Cardiac muscle cell (in vitro differentiated cells and primary cell): ENCODE measurements at regions not wholly inside any gene's neighbourhood (a gene's known extent, or its start where the extent isn't known, plus 50 kb on each side); places are given as distances from the start of the nearest gene placed in this dataset.

Source experiments
- DNase-seq, 2 donors: peaks; one replicate each; pipeline versions ENCODE4 v3.0.0 to v3.0.0-alpha.2; 2010 to 2017; ENCODE audit warnings: low read depth in 1 of 2, low spot score in 1 of 2
- H3K27ac ChIP-seq: fragments of 200-600 bp; sonication (generic); 2 replicates; pipeline ENCODE4 v1.5.1; 2016
- H3K27me3 ChIP-seq: fragments of 200-600 bp; sonication (generic); 2 replicates; pipeline ENCODE4 v1.6.0; 2016; ENCODE audit warnings: control low read depth
- H3K36me3 ChIP-seq: fragments of 200-600 bp; sonication (generic); 2 replicates; pipeline ENCODE4 v1.5.1; 2016; ENCODE audit warnings: control low read depth
- H3K4me1 ChIP-seq: fragments of 200-600 bp; sonication (generic); 2 replicates; pipeline ENCODE4 v1.8.1; 2017; ENCODE audit warnings: low read depth, mild to moderate bottlenecking, mixed run types
- H3K4me3 ChIP-seq: fragments of 200-600 bp; sonication (generic); 2 replicates; pipeline ENCODE4 v1.5.1; 2016; ENCODE audit warnings: mild to moderate bottlenecking
- H3K9me3 ChIP-seq: fragments of 200-600 bp; sonication (generic); 2 replicates; pipeline ENCODE4 v1.5.1; 2017; ENCODE audit warnings: low read depth, mild to moderate bottlenecking, control low read depth
- CTCF ChIP-seq: IDR thresholded peaks from 2 replicates; pipeline ENCODE4 v1.5.1; 2012; ENCODE audit warnings: low read depth, mild to moderate bottlenecking, low read length

DNA sequence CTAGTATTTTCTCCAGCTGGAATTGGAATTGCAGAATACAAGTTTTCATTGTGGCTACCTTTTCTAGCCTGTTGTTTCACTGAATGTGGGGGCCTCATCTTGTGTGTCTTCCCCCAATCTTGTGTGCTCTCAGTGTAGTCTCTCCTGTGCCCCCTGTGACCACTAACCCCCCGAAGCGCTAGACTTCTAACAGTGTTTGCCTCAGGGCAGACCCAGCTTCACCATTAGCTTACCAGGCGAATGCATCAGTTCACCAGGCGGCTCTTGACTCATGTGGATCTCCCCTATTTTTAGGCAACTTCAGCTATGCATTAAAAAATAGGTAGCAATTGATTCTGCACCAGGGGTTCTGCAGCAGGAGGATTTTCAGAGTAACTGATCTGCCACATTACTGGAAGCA lies 376.2 kb upstream of the MEIS1 start:
- Histone ChIP-seq H3K27ac (no peak overlapping the region), H3K27me3 (no peaks in the 10 kb centered on the region), H3K36me3 (no peaks in the 10 kb centered on the region), H3K4me3 (no peak overlapping the region), H3K4me1 (no peaks in the 10 kb centered on the region), H3K9me3 (no peaks in the 10 kb centered on the region)
- DNase-seq: no peak
- TF ChIP-seq CTCF: no peak

DNA sequence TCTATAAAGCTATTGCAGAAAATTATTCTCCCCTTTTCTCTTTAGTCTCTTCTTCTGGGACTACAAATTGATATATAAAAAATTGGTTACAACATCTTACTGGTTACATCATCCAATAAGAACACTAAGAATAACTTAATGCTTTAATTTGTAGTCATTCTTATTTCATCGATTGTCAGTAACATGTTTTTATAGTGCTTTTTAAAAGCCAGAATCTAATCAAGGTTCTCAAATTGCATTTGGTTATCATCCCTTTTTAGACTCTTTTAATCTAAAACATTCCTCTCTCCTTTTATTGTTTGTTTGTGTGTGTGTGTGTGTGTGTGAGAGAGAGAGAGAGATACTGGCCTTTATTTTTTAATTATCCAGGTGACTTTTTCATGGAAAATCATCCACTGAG lies 377.1 kb upstream of the MEIS1 start:
- Histone ChIP-seq H3K27me3 (no peaks in the 10 kb centered on the region), H3K4me3 (no peak overlapping the region), H3K36me3 (no peaks in the 10 kb centered on the region), H3K27ac (no peak overlapping the region), H3K9me3 (no peaks in the 10 kb centered on the region), H3K4me1 (peaks cover under 1% of the 10 kb centered on the region)
- no peak for TF ChIP-seq CTCF
- DNase-seq: no peak

DNA sequence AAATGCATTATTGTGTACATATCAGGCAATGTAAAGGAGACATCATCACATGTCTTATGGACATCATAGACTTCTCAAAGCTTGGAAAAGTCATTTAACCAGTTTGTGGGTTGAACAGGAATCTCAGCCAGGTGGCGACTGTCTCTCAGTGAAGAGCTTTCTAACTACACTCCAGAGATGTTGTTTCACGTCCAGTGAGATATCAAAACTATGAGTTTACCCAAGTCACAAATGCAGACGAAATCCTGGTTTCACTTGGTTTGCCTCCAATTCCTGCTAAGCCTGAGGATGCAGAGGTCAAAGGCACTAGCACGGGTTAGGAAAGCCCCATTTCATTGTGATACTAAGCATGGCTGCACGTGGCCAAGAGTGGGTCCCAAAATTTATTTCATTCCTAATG lies 384.5 kb upstream of the MEIS1 start:
- no peak overlapping the region for H3K27ac ChIP-seq
- no peak for DNase-seq
- no peak overlapping the region for H3K4me3 ChIP-seq
- TF ChIP-seq CTCF: no peak
- no peaks in the 10 kb centered on the region for H3K36me3 ChIP-seq
- H3K4me1 ChIP-seq: peaks cover 2% of the 10 kb centered on the region
- H3K9me3 ChIP-seq: no peaks in the 10 kb centered on the region
- no peaks in the 10 kb centered on the region for H3K27me3 ChIP-seq

GRCh38 chr2:66048667-66049066 lies 386.3 kb upstream of the MEIS1 start:
- no peak overlapping the region for H3K4me3 ChIP-seq
- TF ChIP-seq CTCF: no peak
- no peak for DNase-seq
- no peak overlapping the region for H3K27ac ChIP-seq
- H3K27me3 ChIP-seq: no peaks in the 10 kb centered on the region
- no peaks in the 10 kb centered on the region for H3K36me3 ChIP-seq
- H3K4me1 ChIP-seq: peaks cover 2% of the 10 kb centered on the region
- no peaks in the 10 kb centered on the region for H3K9me3 ChIP-seq

DNA sequence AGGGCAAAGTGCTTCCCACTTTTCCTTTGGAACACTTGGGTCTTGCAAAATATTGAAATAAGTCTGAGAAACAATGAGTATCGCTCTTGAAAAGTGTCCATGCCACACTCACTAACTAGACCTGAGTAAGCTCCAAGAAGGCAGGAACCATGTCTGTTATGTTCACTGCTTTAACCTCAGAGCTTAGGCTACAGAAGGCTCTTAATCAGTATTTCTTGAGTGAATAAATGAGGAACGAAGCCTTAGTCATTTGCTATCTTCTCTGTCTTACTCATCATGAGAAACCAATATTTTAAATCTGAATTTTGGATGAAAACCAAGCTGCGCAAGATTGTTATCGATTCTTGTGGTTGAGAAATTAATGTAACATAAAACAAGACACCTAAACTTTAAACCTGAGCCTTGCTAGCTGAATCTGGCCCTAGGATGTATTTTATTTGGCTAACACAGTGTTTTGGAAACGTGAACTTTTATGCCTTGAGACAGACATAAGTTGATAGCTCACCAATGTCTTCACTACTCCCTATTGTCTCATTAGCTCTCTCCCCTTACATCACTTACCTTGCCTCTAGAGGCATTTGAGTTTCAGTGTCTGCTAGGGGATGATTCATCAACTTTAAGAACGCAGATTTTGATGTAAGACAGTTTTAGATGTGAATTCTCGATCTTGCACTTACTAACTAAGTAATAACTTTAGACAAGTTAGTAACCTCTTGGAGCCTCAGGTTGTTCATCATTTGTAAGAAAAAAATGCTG lies 392.8 kb upstream of the MEIS1 start:
- TF ChIP-seq CTCF: no peak
- DNase-seq: no peak

More for the DNA sequence above, 392.8 kb upstream of the MEIS1 start:
- H3K27me3 ChIP-seq: no peaks in the 10 kb centered on the region
- no peak overlapping the region for H3K27ac ChIP-seq
- no peaks in the 10 kb centered on the region for H3K9me3 ChIP-seq
- no peaks in the 10 kb centered on the region for H3K36me3 ChIP-seq
- no peaks in the 10 kb centered on the region for H3K4me1 ChIP-seq
- H3K4me3 ChIP-seq: no peak overlapping the region
